ENCODE measurements at regions not wholly inside any gene's neighbourhood (a gene's known extent, or its start where the extent isn't known, plus 50 kb on each side); places are given as distances from the start of the nearest gene placed in this dataset.

DNA sequence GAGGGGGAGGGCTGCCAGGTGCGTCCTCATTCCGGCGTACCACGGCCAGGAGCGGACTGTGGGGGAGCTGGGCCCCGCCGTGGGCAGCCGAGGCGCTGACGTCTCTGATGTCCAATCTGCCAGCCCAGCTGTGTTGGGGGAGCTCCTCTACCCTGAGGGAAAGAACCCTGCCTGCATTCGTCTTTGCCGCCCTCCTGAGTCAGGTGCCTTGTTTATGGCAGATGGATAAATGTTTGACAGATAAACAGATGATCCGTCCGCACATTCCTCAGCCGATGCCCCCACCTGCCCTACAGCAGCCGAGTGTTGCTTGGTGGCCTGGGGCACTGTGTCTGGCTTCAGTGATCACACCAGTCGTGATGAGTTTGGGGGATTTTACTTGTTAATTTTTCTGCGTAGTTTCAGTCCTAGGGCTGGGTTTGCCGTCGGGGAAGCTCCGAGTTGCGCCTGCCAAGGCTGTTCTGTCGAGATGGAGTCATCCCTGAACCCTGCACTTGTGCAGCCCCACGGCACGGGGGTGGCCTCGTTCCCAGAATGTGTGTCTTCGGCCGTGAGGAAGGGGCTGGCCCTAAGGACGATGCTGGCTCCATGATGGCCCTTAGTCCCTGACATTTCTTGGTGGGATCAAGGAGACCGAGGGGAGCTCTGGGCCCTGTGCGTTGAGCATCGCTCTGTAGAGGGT, 1083.9 kb downstream of the BRD1 start:
- TF ChIP-seq, protein P1, sequence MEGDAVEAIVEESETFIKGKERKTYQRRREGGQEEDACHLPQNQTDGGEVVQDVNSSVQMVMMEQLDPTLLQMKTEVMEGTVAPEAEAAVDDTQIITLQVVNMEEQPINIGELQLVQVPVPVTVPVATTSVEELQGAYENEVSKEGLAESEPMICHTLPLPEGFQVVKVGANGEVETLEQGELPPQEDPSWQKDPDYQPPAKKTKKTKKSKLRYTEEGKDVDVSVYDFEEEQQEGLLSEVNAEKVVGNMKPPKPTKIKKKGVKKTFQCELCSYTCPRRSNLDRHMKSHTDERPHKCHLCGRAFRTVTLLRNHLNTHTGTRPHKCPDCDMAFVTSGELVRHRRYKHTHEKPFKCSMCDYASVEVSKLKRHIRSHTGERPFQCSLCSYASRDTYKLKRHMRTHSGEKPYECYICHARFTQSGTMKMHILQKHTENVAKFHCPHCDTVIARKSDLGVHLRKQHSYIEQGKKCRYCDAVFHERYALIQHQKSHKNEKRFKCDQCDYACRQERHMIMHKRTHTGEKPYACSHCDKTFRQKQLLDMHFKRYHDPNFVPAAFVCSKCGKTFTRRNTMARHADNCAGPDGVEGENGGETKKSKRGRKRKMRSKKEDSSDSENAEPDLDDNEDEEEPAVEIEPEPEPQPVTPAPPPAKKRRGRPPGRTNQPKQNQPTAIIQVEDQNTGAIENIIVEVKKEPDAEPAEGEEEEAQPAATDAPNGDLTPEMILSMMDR (IDR thresholded peaks at IDR 0.05), result no peak
- TF ChIP-seq POLR2A (IDR thresholded peaks at IDR 0.05), result no peak

Data from heart left ventricle (tissue), 13 donors.